Caco-2 (cell line): ENCODE measurements at regions not wholly inside any gene's neighbourhood (a gene's known extent, or its start where the extent isn't known, plus 50 kb on each side); places are given as distances from the start of the nearest gene placed in this dataset.

ENCODE experiments used
- BruUV-seq: library from RNA; stranded (reverse); fragments of 400-500 nt; replicated peaks from 2 replicates; lab custom pipeline; 2021; lab: Mats Ljungman, UMichigan
- CTCF ChIA-PET: fragments of 300-600 bp; sonication (Branson Sonifier 250); formaldehyde crosslinking; loops from one replicate; lab custom pipeline; 2022; ENCODE audit warnings: antibody characterized with exemption; lab: Charles Lee
- POLR2A ChIA-PET: fragments of 300-600 bp; sonication (Branson Sonifier 250); formaldehyde crosslinking; loops from one replicate; lab custom pipeline; 2022; ENCODE audit warnings: antibody characterized with exemption; lab: Charles Lee
- DNase-seq, 2 experiments: peaks; one replicate each; pipeline versions ENCODE4 v3.0.0 to v3.0.0-alpha.2; 2020 to 2022
- H3K27me3 ChIP-seq: replicated peaks from 2 replicates; pipeline ENCODE4 v1.6.0; 2011; ENCODE audit warnings: low read length; ENCODE audit not compliant: control insufficient read depth, insufficient read depth
- H3K36me3 ChIP-seq: 2 replicates; pipeline ENCODE4 v1.5.1; 2011; ENCODE audit warnings: low read length; ENCODE audit not compliant: control insufficient read depth, insufficient read depth
- H3K4me1 ChIP-seq: fragments of 250-450 bp; sonication (Bioruptor Pico); 2 replicates; pipeline ENCODE4 v1.5.1; 2020; ENCODE audit warnings: mild to moderate bottlenecking
- H3K4me3 ChIP-seq: 2 replicates; pipeline ENCODE4 v1.5.1; 2011; ENCODE audit warnings: low read depth, mild to moderate bottlenecking, control low read depth, low read length
- H3K9me3 ChIP-seq: fragments of 250-450 bp; sonication (Bioruptor Pico); 2 replicates; pipeline ENCODE4 v1.5.1; 2020; ENCODE audit warnings: mild to moderate bottlenecking, moderate library complexity
- H3K27ac Mint-ChIP-seq: one replicate; pipeline ENCODE4 v1.8.0; 2022; ENCODE audit warnings: mixed read lengths; ENCODE audit not compliant: unreplicated experiment
- H3K27me3 Mint-ChIP-seq: one replicate; pipeline ENCODE4 v1.8.0; 2022; ENCODE audit warnings: mixed read lengths; ENCODE audit not compliant: insufficient read depth, unreplicated experiment
- H3K36me3 Mint-ChIP-seq: one replicate; pipeline ENCODE4 v1.8.0; 2022; ENCODE audit warnings: mild to moderate bottlenecking, mixed read lengths; ENCODE audit not compliant: insufficient read depth, unreplicated experiment
- H3K4me1 Mint-ChIP-seq: one replicate; pipeline ENCODE4 v1.8.0; 2022; ENCODE audit warnings: low read depth, mixed read lengths; ENCODE audit not compliant: unreplicated experiment
- H3K4me3 Mint-ChIP-seq: one replicate; pipeline ENCODE4 v1.8.0; 2022; ENCODE audit warnings: mild to moderate bottlenecking, moderate library complexity, mixed read lengths; ENCODE audit not compliant: unreplicated experiment
- H3K9me3 Mint-ChIP-seq: one replicate; pipeline ENCODE4 v1.8.0; 2022; ENCODE audit warnings: mixed read lengths; ENCODE audit not compliant: unreplicated experiment
- intact Hi-C: fragments of 100-400 bp; cut with micrococcal nuclease; formaldehyde crosslinking; loops from one replicate; pipeline ENCODE4 v1.10.0; 2022; ENCODE audit not compliant: unreplicated experiment
- TF ChIP-seq, protein P1 (sequence below), 2 experiments: fragments of 200-600 bp in 1 of 2; IDR thresholded peaks; 1 replicate in 1 of 2; 2 replicates in 1 of 2; pipeline versions ENCODE4 v1.5.1 to v1.8.0; 2011 to 2022; ENCODE audit warnings: antibody characterized with exemption in 1 of 2, control low read depth in 1 of 2, inconsistent platforms in 1 of 2, low read depth in 1 of 2, low read length in 1 of 2, mild to moderate bottlenecking in 1 of 2, moderate library complexity in 1 of 2; ENCODE audit not compliant: insufficient read depth in 1 of 2, severe bottlenecking in 1 of 2, unreplicated experiment in 1 of 2

DNA sequence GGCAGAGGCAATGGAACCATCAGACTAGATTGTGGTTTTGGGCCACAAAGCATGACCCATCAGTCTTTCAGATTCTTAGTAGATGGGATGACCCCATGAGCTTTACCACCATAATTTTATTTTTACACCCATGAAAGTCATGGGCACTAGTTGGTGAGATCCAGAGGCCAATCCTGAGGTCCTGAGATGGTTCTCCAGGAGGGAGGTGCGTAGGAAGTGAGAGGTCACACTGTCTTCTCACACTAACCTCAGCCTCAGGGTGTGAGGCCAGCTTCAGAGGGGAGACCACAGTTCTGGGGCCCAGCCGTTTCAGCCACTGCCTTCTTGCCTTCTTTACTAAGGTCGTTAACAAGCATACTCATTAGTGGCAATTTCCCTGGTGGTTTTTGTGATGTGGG, 106.4 kb downstream of the AKAP11 start:
- no peaks in the 10 kb centered on the region for H3K4me1 Mint-ChIP-seq
- ChIA-PET CTCF (no interaction called here), POLR2A (no interaction called here)
- TF ChIP-seq, protein P1, sequence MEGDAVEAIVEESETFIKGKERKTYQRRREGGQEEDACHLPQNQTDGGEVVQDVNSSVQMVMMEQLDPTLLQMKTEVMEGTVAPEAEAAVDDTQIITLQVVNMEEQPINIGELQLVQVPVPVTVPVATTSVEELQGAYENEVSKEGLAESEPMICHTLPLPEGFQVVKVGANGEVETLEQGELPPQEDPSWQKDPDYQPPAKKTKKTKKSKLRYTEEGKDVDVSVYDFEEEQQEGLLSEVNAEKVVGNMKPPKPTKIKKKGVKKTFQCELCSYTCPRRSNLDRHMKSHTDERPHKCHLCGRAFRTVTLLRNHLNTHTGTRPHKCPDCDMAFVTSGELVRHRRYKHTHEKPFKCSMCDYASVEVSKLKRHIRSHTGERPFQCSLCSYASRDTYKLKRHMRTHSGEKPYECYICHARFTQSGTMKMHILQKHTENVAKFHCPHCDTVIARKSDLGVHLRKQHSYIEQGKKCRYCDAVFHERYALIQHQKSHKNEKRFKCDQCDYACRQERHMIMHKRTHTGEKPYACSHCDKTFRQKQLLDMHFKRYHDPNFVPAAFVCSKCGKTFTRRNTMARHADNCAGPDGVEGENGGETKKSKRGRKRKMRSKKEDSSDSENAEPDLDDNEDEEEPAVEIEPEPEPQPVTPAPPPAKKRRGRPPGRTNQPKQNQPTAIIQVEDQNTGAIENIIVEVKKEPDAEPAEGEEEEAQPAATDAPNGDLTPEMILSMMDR (IDR thresholded peaks at IDR 0.05; ENCODE audit: insufficient read depth in 1 of 2, low read depth in 1 of 2, low read length in 1 of 2, severe bottlenecking in 1 of 2, unreplicated experiment in 1 of 2) = no peak
- H3K4me1 ChIP-seq = no peaks in the 10 kb centered on the region
- no peaks in the 10 kb centered on the region for H3K27me3 Mint-ChIP-seq
- no peaks in the 10 kb centered on the region for H3K36me3 Mint-ChIP-seq
- H3K36me3 ChIP-seq = no peaks in the 10 kb centered on the region
- intact Hi-C loops = no loop called here
- no TSS peak for BruUV-seq
- no peaks in the 10 kb centered on the region for H3K9me3 Mint-ChIP-seq
- no peaks in the 10 kb centered on the region for H3K9me3 ChIP-seq
- no peak for DNase-seq
- no peaks in the 10 kb centered on the region for H3K27me3 ChIP-seq
- no peak overlapping the region for H3K4me3 Mint-ChIP-seq
- no peak overlapping the region for H3K27ac Mint-ChIP-seq
- no peak overlapping the region for H3K4me3 ChIP-seq

DNA sequence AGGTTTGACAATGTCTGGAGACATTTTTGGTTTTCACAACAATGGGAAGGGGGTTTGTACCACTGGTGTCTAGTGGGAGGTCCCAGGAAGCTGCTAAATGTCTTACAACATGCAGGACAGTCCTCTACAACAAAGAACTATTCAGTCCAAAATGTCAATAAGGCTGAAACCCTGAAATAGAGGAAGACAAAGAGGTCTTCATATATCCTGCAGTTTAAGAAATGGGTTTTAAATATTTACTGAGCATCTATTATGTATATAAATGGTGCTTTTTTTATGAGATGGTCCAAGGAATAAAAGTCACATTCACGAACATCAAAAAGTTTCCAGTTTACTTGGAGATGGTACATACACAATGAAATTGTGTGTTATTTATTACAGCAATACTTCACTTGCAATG, 107.3 kb downstream of the AKAP11 start:
- H3K36me3 Mint-ChIP-seq = no peaks in the 10 kb centered on the region
- H3K9me3 Mint-ChIP-seq = no peaks in the 10 kb centered on the region
- no peaks in the 10 kb centered on the region for H3K9me3 ChIP-seq
- no peak overlapping the region for H3K4me3 Mint-ChIP-seq
- no peak overlapping the region for H3K4me3 ChIP-seq
- DNase-seq = no peak
- TF ChIP-seq, protein P1 (IDR thresholded peaks at IDR 0.05; ENCODE audit: insufficient read depth in 1 of 2, low read depth in 1 of 2, low read length in 1 of 2, severe bottlenecking in 1 of 2, unreplicated experiment in 1 of 2) = no peak
- CTCF ChIA-PET = no interaction called here
- no peaks in the 10 kb centered on the region for H3K4me1 ChIP-seq
- H3K27me3 ChIP-seq = no peaks in the 10 kb centered on the region
- no TSS peak for BruUV-seq
- no peaks in the 10 kb centered on the region for H3K36me3 ChIP-seq
- no peak overlapping the region for H3K27ac Mint-ChIP-seq
- POLR2A ChIA-PET = no interaction called here
- intact Hi-C loops = no loop called here
- H3K4me1 Mint-ChIP-seq = no peaks in the 10 kb centered on the region
- no peaks in the 10 kb centered on the region for H3K27me3 Mint-ChIP-seq

GRCh38 chr13:42380420-42381164, 108.6 kb downstream of the AKAP11 start:
- Histone ChIP-seq H3K4me1 (no peaks in the 10 kb centered on the region), H3K4me3 (no peak overlapping the region), H3K36me3 (no peaks in the 10 kb centered on the region), H3K9me3 (no peaks in the 10 kb centered on the region), H3K27me3 (no peaks in the 10 kb centered on the region)
- BruUV-seq = no TSS peak
- Mint-ChIP-seq H3K27ac (no peak overlapping the region), H3K4me1 (no peaks in the 10 kb centered on the region), H3K36me3 (no peaks in the 10 kb centered on the region), H3K27me3 (no peaks in the 10 kb centered on the region), H3K4me3 (no peak overlapping the region), H3K9me3 (no peaks in the 10 kb centered on the region)
- intact Hi-C loops = no loop called here
- DNase-seq = no peak
- CTCF ChIA-PET = no interaction called here
- POLR2A ChIA-PET = no interaction called here
- TF ChIP-seq, protein P1 (IDR thresholded peaks at IDR 0.05; ENCODE audit: insufficient read depth in 1 of 2, low read depth in 1 of 2, low read length in 1 of 2, severe bottlenecking in 1 of 2, unreplicated experiment in 1 of 2) = no peak
